ENCODE measurements at regions not wholly inside any gene's neighbourhood (a gene's known extent, or its start where the extent isn't known, plus 50 kb on each side); places are given as distances from the start of the nearest gene placed in this dataset.

DNA sequence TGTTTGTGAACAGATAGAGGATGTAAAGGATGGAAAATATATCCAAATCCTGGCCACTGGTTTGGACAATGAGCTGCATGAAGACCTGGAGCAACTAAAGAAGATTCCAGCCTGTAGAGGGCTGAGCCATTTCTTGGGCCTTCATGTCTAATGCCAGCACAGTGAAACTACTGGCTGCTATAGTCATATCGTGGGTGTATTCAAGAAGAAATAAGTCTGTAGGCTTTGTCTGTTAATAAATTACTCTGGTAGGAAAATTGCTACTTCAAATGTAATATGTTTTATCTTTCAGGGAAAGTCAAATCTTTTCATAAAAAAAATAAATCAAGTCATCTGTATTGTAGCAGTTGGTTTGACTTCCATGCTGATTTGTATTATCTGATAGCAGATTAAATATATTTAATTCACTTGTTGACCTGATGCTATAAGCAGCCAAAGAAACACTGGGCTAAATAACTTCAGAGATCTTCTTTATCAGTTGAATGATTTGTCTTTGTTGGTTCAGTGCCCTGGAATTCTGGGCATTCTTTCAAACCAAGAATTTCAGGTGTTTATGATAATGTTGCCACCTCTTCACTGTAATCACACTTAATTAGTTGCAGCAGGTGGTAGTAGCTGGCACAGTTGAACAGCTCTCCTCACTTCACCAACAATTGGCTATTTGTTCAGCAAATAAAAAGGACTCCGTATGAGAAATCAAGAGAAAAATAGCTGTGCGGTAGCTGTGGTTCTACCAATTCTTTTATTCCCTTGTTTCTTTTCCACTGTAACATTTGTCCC lies 1109.5 kb downstream of the NSUN3 start:
- TF ChIP-seq TAF1 (IDR thresholded peaks at IDR 0.05; ENCODE audit: low read depth) (no peak), POLR2AphosphoS5 (IDR thresholded peaks at IDR 0.05) (no peak)
